NCI-H1417 treated with DMSO at 0.1 percent for 48 hours (cell line): ENCODE measurements at regions not wholly inside any gene's neighbourhood (a gene's known extent, or its start where the extent isn't known, plus 50 kb on each side); places are given as distances from the start of the nearest gene placed in this dataset.
"Not testable (repeated sequence)": the region's sequence is repeated elsewhere in the genome, so short reads cannot be mapped to it uniquely, and the experiment has no call there.

Experiments
- DNase-seq: peaks from one replicate; lab custom pipeline; 2025; lab: John Stamatoyannopoulos, UW

DNA sequence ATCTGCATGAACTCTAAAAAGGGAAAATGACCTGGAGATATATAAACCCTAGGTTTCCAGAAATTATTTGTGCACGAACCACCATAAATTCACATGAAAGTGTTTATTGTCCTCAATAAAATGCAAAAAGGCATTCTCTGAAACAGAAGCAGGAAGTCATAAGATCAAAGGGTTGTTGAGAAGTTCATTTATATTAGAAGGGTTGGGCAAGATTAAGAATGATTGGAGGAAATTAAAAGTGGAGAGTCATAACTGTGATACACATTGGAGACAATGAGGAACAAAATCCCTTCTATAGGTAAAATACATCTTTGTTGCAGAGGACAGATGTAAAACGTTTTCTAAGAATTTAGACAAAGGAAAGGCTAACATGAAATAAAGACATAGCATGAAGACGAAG lies 476.8 kb downstream of the CBLN4 start:
- DNase-seq: no peak

DNA sequence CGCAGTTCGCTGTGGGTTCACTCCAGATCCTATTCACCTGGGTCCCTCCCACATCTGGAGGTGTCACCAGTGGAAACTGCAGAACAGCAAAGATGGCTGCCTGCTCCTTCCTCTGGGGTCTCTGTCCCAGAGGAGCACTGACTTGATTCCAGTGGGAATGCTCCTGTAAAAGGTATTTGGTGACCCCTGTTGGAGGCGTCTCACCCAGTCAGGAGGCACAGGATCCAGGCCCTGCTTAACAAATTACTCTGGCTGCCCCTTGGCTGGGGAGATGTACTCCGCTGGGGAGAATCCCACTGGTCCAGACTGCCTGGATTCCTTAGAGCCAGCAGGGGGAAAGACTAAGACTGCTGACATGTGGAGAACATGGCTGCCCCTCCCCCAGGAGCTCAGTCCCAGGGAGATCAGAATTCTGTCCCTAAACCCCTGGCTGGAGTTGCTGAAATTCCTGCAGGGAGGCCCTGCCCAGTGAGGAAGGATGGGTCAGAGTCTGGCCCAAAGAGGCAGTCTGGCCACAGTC lies 483.0 kb downstream of the CBLN4 start:
- DNase-seq: no peak

DNA sequence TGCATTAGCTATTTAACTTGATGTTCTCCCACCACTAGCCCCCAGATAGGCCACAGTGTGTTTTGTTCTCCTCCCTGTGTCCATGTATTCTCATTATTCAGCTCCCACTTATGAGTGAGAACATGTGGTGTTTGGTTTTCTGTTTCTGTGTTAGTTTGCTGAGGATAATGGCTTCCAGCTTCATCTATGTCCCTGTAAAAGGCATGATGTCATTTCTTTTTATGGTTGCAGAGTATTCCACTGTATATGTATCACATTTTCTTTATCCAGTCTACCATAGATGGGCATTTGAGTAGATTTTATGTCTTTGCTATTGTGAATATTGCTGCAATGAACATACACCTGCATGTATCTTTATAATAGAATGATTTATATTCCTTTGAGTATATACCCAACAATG lies 487.7 kb downstream of the CBLN4 start:
- not testable (repeated sequence) for DNase-seq

DNA sequence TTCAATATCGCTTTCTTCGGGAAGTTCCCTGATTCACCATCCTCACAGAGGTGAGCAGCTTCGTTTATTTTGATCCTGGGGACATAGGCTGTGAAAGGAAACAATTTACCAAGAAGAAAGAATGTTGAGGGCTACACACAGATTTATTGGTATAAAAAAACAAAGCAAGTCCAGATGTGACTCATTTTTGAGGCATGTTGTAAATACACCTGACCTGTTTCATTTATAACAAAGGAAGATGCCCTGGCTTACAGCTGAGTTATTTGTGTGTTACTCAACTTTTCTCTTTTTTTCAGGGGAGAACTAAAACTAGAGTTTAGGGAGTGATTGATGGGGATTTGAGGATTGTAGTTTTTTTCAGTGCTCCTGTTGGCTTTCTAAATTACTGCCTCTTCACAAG lies 489.5 kb downstream of the CBLN4 start:
- no peak for DNase-seq

DNA sequence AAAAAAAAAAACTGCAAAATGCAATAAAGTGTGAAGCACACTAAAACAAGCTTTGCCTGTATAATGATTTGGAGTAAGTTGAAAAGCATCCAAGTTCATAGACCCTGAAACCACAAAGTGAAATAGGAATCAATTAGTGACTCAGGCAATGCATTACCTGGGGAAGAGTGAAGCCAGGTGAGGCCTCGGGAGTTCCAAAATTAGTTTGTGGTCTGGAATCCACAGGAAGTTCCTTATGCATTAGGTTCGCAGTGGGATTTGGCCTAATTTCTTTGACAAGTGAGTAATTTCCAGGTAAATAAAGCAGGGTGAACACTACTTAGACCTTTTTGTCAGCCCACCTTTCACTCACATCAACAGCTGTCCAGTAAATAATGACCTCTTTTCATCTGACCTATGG lies 490.8 kb downstream of the CBLN4 start:
- no peak for DNase-seq

DNA sequence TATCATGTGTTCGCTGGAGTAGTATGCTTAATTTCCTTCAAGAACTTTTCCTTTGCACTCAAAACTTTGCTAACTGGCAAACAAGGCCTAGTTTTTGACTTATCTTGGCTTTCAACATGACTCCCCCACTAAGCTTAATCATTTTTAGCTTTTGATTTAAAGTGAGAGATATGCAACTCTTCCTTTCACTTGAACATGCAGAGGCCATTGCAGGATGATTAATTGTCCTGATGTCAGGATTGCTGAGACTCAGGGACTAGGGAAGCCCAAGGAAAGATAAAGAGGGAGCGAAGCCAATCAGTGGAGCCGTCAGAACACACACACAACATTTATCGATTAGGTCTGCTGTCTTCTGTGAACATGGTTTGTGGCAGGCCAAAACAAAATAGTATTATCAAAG lies 491.4 kb downstream of the CBLN4 start:
- DNase-seq: no peak

DNA sequence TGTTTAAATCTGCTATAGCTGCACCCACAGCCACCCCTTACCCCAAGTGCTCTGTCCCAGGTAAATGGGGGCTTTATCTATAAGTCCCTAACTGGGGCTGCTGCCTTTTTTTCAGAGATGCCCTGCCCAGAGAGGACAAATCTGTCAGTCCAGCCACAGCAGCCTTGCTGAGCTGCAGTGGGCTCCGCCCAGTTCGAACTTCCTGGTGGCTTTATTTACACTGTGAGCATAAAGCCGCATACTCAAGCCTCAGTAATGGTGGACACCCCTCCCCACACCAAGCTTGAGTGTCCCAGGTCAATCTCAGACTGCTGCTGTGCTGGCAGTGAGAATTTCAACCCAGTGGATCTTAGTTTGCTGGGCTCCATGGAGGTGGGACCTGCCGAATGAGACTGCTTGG lies 505.2 kb downstream of the CBLN4 start:
- no peak for DNase-seq

DNA sequence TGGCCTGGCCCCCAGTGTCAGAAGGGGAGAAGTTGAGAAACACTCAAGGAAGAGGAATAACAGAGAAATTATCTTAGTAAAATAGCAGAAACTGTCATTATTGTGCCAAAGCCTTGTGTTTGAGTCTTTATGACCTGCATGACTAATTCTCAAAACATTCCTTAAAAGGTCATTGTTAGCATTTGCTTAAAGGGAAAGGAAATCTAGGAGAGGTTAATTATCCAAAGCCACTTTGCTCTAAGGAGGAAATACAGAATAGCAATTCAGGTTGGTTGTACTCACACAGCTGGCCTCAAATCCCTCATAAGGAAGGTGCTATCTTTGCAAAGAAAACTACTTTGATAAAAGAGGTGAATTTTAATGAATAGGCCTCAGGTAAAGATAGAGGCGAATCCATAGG lies 516.7 kb downstream of the CBLN4 start:
- DNase-seq: no peak

DNA sequence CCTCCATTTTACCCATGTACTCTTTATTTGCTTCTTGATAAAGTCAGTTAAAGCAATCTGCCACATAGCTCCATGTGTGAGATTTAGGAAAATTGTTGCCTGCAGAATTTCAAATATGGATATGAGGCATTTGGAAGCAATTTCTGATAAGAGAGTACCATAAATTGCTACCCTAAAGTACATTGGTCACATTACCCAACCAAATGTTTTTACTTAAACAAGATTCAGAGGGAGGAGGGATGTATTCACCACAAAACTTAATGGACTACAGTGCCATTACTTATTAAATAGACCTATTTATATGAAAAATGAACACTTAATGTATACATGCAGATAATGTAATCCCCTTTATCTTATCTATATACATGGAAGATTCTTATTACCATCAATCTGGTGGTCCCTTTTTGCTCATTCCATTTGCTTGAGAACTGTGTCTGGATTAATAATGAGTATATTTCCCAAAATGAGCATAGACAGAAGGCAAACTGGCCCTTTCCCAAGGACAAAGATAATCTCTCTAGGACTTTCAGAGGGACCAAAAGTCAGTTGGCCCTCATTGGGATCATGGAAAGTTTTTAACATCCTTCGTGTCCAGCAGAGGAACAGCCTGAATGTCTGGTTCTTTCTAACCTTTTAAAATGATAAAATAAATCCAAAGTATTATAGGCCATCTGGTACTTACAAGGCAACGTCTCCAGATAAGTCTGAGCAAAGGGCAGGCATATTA lies 526.4 kb downstream of the CBLN4 start:
- DNase-seq: no peak

DNA sequence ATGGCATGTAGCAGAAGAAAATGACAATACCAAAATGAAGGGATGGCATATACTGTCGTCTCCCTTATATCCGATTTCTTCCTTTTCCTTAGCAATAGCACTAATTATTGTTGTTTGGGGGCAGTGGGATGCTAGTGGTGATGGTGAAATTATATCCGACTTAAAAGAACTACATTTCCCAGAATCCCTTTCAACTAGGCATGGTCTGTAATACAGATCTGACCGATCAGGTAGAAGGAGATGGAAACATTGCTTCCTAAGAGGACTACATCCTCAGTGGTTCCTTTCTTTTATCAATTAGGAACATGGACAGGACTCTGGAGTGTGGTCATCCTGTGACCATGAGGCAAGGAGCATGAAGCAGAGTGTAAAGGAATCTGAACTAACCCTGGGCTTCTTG lies 532.6 kb downstream of the CBLN4 start:
- DNase-seq: no peak

DNA sequence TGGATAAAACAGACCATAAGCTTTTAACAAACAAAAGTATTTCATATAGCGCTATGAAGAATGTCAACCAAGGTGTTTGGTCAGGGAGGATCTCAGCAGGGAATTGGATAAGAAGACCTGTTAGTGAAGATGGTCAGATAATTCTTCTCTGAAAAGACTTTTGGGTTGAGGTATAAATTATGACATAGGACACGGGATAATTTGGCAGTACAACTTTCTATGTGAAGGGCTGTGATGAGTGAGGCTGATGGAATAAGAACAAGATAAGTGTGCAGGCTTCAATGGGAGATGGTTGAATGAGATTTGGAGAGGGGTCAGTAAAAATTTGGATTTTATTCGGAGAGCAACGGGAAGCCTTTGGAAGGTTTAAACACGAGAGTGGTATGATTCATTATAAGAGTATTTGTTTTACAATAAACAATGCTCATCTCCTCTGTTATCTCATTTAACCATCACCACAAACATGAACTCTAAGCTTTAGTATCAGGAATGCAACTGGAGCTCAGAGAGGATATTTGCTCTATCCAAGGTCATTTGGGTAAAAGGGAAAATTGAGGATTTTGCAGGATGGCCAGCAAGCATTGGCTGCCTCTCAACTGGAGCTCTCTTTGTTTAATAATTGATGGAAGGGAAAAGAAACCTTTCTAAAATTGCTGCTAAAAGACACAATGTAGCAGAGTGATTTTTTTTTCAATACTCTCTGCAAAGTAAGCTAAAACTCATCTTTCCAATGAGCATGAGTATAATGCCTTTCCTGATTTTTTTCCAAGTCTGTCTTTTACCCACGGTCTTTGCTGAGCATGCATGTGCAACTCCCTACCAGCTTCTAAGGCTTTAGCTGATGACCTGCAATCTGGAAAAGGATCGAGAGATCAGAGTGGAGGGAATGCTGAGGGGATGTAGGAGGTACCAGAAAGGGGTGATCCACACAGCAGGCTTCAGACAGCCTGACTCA lies 534.0 kb downstream of the CBLN4 start:
- no peak for DNase-seq

DNA sequence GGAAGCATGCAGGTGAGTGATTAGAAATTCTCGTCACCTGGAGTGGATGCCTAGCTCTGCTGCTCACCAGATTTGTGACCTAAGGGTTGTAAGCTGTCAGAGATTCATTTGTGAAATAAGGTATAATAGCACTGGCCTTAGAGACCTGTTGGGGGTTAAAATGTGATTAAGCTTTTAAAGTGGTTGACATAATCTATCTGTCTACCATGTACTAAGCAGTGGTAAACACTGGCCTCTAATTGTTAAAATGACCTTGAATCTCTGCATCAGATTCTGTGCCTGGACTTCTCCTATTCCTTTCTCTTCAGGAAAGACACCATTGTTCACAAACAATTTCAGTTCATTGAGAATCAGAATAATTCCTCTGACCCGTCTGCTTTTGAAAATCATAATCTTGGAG lies 536.2 kb downstream of the CBLN4 start:
- no peak for DNase-seq

DNA sequence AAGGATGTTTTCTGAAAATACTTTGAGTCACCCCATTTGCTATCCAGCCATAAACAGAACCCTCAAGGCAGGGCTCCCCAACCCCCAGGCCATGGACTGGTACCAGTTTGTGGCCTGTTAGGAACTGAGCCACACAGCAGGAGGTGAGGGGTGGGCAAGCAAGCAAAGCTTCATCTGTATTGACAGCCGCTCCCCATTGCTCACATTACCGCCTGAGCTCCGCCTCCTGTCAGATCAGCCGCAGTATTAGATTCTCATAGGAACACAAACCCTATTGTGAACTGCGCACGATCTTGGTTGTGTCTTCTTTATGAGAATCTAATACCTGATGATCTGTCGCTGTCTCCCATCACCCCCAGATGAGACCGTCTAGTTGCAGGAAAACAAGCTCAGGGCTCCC lies 543.8 kb downstream of the CBLN4 start:
- DNase-seq: no peak

DNA sequence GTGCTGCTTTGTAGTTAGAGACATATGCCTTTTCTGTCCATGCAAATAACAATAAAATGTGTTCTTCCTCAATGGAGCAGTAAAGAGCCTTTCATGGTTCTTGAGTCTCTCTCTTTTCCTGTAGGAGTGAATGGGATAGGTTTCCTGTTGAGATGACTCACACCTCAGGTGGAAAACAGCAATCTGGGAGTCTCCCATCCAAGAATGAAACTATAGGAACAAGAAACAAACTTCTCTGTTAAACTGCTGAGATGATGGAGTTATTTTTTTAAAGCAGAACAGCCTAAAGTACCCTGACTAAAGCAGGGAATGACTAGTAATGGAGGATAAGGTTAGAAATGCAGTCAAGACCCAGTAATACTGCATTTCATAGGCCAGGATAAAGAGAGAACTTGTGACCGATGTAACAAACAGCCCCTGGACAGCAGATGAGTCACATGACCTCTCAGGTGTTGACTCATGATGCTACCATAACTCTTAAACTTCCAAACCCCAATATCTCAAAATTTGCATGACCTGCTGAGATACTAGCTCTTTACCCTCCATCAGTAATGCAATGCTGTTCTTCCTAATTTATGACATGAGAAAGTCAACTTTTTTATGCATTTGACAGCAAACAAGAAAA lies 548.9 kb downstream of the CBLN4 start:
- no peak for DNase-seq

DNA sequence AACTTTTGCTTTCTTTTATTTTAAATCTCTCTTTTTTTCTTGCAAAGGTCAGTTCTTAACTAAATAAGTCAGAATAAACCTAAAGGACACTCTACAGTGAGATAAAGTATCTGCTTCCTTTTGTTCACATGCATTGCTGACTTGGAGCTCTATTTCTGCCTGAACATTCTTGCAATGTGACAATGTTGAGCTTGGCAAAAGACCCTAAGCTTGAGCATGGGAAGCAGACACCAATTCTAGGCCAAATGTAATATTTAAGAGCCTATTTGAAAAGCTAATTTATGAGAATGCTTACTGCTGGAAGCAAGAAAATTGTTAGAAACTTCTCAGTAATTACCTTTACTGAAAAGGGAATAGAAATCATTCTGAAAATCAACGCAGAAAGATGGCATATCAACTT lies 556.2 kb downstream of the CBLN4 start:
- no peak for DNase-seq

DNA sequence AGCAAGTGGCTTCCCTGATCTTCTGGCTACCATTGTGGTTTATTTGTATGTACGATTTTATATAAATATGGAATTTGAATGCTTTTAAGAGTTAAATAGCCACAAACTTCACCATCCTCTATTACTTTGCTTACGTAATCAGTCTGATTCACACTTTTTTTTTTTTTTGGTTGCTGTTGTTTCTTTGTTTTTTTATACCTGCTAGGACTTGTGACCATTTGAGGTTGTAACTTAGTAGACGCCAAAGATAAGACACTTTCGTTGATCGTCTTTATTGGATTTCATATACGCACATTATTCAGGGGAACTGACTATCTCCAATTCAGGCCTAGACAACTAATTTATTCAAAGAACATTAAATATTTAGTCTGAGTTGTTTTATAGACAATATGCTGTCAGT lies 559.0 kb downstream of the CBLN4 start:
- no peak for DNase-seq

DNA sequence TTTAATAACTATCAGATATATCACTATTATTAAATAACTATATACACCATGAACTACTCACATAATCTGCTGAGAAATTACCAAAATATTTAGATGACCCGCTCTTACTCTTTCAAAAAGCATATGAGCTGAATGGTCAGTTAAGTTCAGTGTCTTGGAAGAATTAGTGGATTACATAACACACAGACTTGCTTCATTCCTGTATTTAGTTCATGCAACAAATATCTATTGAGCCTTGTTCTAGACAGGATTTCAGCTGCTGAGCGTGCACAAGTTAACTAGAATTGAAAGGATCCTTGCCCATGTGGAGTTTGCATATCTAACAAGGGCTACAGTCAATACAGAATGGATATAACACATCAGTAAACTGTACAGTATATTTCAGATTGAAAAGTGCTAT lies 566.2 kb downstream of the CBLN4 start:
- DNase-seq: no peak

DNA sequence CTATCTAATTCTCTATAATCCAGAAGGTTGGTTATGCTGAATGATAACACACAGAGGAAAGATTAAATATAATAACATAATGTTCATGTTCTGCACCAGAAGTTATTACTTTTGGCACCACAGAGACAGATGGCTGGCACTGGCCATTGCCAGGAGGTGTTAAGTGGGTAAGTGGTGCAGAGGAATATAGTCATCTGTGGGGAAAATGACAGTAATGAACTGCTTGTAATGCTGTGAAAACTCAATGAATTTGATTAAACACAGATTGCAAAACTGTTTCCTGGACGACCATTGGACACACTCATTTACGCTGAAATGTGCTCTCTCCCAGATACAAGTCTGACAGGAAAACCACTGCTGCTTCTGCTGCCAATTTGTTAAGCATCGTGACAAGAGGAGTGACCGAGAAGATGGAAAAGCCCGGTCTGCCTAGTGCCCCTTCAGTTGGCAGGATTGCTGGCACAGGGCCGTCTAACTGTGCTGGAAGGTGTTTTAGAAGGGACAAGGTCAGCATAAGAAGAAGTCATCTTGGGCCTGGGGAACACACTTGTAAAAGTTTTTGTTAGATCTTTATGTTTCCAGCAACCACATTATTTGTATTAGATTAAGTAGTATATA lies 567.4 kb downstream of the CBLN4 start:
- DNase-seq: no peak

DNA sequence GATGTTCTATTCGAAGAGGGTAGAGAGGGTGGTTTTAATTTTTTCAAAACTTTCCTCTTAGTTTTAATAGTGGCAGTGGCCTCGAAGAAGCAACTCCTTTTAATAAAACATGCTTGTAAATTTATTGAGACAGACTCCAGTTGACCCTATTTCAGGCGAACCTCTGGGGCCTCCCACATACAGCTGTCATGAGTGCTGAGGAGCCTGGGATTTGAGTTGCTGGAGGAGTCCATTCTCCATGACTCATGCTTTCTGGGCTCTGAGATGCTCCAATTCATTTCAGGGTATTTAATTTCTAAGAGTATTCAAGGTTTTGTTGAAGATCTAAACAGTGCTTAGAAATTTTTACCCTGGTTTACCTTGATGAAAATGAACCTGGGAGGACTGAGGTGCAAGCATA lies 580.4 kb downstream of the CBLN4 start:
- DNase-seq: no peak

DNA sequence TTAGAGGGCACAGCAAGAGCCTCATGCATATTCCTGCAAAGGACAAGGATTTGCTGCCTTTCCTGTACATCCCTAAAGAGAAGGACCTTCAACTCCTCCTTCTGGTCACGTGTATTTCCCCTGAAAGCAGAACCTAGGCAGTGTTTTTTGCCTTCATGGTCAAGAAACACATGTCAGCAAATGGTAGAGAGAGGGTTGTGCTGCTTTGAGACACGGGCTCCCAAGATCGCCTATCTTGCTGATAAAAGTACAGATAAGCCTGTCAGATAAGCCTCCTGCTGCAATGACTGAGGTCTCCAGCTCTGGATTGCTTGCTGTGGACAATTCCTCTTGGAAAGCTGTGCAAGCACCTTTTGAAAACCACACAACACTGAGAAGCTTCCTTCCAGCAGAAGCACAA lies 580.8 kb downstream of the CBLN4 start:
- DNase-seq: no peak

DNA sequence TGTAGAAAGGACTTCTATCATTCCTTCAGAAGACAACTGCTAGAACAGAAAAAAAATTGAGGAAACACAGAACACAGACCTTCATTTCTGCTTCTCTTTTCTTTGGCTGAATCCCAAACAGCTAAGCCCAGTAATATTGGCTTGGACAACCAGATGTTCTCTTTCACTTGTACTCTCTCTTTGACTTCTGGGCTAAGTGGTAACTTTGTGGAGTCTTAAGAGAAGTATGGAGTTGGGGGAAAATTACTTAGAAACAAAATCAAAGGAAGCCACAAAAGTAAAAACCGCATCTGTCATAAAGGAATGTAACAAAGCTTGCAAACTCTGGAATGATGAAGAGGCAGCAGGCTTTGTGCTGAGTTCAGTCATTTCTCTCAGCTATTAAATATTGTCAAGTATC lies 587.5 kb downstream of the CBLN4 start:
- no peak for DNase-seq

DNA sequence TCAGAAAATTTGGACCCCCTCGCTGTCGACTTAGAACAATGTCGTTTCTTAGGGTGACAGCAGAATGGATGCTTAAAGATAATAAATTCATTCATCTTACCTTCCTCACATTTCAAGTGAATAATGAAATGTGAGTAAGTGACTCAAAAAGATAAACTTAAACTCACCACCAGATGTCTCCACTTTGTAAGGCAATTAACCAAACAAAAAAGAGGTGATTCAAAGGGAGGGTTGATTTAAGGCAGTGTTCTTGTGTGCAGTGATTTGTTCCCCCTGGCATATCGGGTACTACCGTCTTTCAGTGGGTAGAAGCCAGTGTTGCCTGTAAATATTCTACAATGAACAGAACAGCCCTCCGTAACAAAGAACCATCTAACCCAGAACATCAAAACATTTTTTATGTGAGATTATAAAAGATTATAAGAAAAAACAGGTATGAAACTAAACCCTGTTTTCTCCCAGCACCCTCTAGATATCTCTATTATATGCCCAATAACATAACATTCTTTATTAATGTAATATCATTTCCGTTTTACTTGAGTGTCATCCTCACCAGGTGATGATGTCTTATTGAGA lies 589.7 kb downstream of the CBLN4 start:
- no peak for DNase-seq
